GM21526 (cell line): ENCODE measurements at regions not wholly inside any gene's neighbourhood (a gene's known extent, or its start where the extent isn't known, plus 50 kb on each side); places are given as distances from the start of the nearest gene placed in this dataset.
"Not testable (repeated sequence)": the region's sequence is repeated elsewhere in the genome, so short reads cannot be mapped to it uniquely, and the experiment has no call there.

ENCODE experiments used
- ATAC-seq: cut with Tn5 transposase; IDR thresholded peaks from one replicate; pipeline ENCODE4 v1.9.1; 2021; ENCODE audit warnings: moderate library complexity; ENCODE audit not compliant: unreplicated experiment, low FRiP score

DNA sequence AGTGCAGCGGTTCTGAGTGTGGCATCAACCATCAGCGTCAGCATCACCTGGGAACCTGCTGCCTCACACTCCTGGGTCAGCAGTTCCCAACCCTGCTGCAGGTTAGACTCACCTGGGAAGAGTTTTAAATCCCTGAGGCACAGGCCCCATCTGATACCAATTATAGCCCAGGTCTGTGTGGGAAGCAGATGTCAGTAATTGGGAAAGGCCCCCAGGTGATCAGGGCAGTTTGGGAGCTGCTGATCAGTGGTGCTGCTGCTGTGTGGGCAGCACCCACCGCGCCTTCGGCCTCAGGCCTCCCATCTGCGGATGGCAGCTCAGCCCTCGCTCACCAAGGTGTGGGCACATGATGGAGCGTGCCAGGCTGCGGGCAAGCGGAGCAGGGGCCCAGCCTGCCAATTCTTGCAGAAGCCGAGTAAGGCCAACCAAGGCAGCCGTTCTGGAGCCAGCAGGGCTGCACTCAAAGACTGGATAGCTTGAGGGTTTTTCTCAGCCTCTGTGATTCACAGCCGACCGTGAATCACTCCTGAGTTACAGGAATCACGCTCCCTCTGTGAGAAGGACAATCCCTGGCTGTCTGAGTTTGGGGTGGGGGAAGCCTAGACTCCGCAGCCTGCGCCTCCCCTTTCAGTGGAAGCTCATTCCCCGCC lies 155.6 kb upstream of the SFSWAP start:
- ATAC-seq = no peak

DNA sequence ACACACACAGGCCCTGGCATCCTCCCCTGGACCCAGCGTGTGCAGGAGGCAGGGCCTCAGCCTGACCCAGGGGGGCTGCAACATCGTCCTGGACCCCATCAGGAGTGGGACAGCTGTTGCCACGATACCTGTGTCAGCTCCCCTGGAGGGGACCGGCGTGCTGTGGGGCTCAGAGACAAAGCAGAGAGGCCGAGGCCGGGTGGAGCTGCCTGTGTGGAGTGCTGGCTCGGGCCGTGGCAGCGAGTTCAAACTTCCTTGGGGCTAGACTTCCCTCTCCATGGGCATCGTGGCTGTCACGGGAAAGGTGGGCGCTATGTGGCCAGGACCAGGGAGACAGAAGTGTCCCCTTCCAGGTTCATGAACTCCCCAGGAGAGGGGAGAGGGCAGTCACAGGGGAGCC lies 155.0 kb upstream of the SFSWAP start:
- no peak for ATAC-seq

DNA sequence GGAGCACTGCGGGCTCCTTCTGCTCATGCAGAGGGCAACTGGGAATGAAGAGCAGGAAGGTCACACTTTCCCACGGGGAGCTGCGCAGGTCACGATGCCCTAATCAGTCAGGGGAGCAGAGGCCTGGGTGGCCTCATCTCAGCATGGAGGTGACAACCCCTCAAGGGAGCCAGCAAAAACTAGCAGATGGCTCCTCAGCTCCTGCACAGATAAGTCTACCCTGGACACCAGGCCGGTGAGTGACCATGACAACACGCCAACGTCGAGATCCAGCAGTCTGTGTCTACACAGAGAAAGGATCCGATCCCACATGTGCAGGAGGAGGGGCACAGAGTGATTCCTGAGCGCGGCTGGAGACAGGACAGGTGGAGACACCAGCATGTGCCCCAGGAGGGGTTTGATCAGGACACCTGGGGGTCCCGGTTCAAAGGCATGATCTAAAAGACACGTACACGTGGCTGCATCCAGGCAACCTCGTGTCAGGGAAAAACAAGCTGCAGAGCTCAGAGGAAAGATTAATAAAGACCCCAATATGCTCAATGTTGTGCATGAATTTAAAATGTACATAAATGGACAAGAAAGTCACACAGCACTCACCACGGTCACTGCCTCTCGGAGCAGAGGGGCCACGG lies 153.7 kb upstream of the SFSWAP start:
- ATAC-seq = no peak

DNA sequence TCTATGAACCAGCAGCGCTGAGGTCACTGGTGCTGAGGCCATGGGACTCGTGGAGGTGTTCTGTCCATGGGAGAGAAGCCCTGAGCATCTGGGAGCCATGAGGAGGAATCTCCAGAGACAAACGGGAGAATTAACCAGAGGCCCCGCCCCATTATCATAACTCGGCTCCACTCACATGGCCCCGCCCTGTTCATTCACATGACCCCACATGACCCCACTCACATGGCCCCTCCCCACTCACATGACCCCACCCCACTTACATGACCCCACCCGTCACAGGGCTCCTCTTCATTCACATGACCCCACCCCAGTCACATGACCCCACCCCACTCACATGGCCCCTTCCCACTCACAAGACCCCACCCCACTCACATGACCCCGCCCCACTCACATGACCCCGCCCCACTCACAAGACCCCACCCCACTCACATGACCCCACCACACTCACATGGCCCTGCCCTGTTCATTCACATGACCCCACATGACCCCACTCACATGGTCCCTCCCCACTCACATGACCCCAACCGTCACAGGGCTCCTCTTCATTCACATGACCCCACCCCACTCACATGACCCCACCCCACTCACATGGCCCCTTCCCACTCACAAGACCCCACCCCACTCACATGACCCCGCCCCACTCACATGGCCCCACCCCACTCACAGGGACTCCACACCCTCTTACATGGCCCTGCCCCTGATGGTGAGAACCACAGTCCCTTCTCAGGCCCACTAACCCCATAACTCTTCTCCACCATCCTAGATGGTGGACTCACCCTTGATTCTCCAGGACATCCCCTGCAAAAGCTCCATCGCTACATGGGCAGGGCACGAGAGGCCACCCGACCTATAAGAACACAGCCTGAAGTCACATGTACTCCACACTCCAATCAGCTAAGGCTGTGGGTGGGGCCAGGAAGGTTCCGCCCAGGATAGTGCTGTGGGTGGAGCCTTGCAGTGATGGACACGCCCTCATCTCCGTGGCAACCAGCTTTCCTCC lies 151.1 kb upstream of the SFSWAP start:
- no peak for ATAC-seq

DNA sequence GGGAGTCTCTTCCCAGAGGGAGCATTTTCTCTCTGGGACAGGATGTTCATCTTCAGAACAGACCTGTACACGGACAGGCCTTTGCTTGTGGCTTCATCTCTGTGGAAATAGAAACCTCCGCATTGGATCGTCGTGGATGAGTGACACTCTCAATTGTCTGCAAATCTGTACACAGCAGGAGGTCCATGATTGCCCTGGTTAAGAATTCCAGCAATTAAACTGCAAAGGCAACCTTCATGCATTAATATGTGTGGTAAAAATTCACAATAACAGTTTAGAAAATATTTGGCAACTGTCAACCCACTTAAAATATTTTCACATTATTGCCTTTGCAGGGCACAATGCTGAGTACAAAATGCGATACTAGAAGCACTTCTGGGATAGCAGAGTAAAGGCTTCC lies 149.8 kb upstream of the SFSWAP start:
- ATAC-seq = no peak

DNA sequence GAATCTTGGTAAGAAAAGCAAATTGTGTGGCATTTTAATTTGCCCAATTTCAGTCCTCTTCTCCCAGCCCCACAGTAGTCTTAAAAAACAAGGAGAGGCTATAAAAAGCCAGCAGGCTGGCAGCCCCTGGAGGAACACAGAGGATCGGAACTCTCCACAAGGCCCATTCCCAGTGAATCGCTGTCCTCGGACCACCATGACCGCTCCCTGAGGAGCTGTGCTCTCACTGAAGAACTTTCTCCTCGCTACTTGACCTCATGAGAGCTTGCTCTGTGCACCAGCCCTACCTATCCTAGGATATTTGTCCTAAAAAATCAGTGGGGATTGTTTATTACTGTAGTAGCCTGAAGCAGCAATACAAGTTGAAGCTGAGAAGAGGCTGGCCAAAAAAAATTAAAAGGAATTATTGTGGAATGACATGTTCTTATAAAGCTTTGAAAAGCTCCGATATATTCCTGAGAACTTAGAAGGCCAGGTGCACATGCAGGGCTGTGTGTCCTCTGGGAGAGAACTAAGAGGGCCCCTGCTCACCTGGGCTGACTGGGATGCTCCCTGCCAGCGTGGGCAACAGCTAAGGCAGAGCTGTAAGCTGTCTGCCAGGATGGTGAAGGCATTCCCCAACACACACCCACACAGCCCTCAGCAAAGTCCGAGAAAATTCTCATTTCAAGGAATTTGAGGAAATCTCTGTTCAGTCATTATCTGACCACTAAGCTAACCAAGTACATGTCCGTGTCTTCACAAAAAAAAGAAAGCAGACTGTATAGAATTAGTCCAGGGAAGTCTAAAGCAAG lies 148.8 kb upstream of the SFSWAP start:
- no peak for ATAC-seq

DNA sequence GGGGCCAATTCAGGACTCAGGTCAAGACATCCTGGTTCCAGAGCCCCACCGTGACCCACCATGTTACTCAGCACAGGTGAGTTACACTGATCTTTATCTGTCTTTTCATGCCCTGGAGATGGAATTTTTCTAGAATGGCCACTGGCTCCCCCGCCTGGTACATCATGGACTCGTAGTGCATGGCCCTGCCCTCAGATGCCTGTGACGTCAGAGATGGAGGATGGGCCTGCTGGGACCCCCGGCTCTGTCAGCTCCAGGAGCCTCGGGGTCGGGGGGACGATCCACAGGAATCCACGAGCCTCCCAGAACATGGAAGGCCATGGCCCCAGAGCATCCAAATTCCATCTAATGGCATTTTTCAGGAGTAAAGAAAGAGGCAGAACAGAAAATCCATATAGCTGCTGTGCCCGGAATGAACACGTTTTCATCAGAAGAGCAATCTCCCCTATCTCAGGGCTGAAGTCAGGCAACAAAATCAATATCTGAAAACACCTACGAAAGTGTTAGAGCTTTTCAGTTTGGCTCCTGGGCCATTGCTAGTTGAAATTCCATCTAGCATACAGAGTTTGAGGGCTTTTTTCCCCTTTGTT lies 146.7 kb upstream of the SFSWAP start:
- not testable (repeated sequence) for ATAC-seq

DNA sequence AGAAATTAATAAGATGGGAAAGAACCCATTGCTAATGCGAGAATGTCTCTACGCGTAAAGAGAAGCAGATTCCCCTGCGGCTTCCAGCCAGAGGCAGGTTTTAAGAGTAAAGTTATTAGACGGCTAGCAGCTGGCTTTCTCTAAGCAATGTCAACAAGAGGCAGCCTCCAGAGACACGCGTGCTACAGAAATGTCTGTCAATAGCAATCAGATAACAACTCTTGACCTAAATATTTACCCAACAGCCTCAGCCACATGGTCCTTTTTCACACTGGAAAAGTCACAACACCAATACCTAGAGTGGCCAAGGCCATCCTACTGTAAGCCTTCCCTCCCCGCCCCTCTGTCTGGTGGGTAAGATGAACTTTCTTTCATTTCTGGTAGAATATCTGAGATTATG lies 146.0 kb upstream of the SFSWAP start:
- ATAC-seq = no peak

DNA sequence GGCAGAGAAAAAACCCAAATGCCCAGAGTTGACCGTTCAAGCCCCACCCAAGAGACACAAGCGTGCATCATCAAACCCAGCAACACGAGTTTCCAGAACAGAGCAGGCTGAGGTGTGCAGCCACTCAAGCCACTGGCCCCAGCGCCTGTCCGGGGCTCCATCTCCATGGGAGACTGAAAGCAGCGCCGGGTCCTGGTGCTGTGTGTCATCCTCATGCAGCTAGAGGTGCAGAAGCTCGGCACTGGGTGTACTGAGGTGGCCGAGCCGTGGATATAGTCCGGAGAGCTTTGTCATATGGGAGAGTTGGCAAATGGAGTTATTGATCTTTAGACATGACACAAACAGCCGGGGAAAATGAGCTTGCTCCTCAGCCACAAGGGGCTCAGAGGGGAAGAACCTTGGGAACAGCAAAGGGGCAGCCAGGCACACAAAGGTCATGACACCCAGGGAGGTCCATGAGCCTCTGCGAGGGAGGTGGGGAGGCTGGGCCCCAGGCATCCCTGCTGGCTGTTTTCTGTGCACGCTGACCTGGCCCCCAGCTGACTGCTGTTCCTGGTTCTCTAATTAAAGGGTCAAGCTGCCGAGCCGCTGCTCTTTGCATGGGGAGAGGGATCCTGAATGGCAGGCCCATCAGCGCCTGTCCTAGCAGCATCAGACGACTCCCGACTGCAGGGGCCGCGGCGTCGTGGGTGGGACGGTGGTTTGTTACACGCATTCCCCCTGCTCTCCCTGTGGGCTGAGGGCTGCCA lies 145.4 kb upstream of the SFSWAP start:
- no peak for ATAC-seq

DNA sequence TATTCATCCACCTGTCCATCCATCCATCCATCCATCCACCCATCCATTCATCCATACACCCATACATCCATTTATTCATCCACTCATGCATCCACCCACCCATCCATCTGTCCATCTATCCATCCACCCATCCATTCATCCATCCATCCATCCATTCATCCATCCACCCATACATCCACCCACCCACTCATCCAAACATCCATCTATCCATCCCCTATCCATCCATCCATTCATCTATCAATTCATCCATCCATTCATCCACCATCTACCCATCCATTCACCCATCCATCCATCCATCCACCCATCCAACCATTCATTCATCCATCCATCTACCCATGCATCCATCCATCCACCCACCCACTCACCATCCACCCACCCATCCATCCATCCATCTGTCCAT lies 142.6 kb upstream of the SFSWAP start:
- ATAC-seq = no peak

DNA sequence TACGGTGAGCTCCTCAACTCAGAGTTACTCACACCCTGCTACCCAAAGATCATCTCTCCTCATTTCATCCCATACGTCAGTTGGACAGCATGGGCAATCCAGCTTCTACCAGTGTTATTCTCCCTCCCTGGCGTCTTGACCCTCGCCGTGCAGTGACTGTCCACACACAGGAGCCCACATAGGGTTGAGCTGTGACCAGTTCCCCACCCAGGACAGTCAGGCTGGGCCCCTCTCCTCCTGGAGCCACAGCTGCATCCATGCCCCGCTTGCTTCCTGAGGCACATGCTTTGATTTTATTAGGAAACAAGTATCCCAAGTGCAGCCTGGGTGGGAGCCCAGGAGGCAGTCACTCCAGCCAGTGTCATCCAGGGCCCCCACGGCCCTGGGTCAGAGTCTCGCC lies 140.3 kb upstream of the SFSWAP start:
- ATAC-seq = no peak

DNA sequence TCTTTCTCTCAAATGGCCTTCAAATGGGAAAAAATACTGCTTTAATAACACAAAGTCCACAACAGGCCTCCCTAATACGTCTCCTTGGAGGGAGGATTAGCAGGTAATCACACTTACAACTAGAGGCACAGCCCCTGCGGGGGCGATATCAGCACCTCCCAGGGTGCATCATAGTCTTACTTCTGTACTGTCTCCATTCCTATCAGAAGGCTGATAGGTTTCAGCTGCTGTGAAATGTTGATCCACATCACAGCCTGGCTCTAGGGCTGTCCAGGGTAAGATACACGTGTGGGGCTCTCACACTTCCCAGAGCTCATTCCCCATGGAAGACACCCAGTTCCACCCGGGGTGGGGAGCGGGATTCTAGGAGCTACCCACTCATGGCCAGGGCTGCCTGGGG lies 139.1 kb upstream of the SFSWAP start:
- no peak for ATAC-seq

DNA sequence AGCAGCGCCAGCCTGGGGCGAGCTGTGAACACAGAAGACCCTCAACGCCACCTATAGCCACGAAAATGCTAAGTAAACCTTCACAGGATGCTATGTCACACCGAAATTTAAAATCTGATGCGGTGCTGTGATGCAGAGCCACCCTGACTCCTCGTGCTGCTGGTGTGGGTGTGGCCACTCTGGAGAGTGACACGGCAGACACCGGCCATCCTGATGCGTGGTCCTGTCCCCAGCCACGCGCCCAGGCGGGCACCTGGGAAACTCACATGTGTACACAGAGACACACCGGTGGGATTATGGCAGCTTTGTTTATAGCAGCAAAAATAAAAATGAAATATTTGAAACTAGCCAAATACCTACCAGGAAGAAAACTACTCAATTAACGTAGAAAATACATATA lies 138.3 kb upstream of the SFSWAP start:
- no peak for ATAC-seq

DNA sequence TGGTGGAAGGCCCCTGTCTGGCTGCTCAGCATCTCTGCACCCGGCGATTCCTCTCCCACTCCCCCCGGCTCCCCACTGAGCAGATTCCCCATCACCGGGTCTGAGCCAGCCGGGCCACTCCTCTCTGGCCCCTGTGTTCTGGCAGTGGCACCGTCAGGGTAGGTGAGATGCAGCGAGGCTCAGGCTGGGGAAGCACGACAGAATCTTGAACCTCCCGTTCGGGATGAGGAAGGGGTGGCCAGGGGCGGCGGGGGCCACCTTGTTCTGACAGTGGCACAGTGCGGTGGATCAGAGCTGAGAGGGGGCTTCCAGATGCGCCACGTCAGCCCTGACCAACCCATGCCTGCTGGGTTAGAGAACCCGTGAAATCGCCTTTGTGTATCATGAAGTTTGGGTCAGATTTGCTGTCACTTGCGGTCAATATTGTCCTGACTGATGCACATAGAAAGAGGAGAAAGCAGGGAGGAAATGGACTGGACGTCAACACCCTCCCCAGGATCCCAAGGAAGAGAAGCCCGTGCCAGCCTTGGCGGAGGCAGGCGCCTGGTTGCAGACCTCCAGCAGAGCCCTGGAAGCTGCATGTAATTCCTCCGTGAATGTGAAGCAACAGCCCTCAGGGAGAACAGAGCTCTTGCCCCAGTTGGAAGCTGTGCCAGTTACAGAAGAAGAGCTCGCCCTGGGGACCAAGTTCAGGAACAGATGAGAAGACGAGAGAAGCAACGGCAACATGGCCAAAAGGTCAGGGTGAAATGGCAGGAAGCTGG lies 137.1 kb upstream of the SFSWAP start:
- ATAC-seq = no peak

DNA sequence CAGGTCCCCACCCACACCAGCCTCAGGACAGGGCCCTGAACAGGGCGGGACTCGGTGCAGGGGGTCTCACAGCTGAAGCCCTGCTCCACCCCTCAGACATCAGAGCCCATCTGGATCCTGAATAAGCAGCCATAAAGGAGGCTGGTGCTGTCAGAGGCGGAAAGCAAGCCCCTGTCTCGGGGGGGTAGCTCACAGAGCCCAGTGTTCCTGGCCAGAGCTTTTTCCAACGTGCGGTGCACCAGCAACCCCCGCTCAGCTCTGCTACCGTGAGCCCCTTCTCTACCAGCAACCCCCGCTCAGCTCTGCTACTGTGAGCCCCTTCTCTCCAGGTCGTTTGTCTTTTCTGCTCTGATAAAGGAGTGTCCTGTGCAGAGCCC lies 136.5 kb upstream of the SFSWAP start:
- ATAC-seq = no peak

DNA sequence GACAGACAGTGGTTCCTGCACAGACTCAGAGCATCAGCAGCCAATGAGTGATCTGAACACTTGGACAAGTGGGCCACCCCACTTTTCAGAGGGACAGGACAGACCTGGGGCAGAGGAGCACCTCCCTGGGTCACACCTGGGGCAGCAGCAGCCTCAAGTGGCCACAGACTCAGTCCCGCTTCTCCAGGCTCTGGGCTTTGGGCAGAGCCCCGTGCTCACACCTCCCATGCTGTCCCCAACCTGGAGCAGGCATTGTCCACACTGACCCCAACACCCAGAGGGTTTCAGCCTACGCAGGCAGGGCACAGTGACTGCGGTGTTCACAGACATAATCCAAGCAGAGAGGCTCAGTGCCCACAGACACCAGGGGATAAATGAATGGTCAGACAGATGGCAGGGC lies 135.5 kb upstream of the SFSWAP start:
- no peak for ATAC-seq

DNA sequence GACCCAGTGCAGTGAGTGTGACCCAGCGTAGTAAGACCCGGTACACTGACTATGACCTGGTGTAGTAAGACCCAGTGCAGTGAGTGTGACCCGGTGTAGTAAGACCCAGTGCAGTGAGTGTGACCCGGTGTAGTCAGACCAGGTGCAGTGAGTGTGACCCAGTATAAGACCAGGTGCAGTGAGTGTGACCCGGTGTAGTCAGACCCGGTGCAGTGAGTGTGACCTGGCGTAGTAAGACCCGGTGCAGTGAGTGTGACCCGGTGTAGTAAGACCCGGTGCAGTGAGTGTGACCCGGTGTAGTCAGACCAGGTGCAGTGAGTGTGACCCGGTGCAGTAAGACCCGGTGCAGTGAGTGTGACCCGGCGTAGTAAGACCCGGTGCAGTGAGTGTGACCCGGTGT lies 134.2 kb upstream of the SFSWAP start:
- ATAC-seq = not testable (repeated sequence)

DNA sequence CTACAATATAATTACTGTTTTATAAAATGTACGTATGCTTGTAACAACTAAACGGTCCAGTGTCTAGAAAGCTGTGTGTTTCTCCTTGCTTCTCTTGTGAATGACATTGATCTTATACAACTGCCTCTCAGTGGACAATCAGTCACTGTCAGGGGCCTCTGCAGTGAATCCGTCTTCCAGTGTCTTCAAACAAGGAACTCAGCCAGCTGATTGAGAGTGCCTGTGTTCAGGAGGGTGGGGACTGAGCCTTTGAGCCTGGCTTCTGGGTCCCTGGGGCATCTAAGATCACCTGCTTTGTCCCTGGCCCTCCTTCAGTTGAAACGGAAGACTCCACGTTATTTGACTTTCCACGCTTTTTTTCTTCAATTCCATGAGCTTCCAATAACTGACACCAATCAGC lies 133.1 kb upstream of the SFSWAP start:
- ATAC-seq = no peak
